ENCODE measurements at regions not wholly inside any gene's neighbourhood (a gene's known extent, or its start where the extent isn't known, plus 50 kb on each side); places are given as distances from the start of the nearest gene placed in this dataset.
"Not testable (repeated sequence)": the region's sequence is repeated elsewhere in the genome, so short reads cannot be mapped to it uniquely, and the experiment has no call there.

DNA sequence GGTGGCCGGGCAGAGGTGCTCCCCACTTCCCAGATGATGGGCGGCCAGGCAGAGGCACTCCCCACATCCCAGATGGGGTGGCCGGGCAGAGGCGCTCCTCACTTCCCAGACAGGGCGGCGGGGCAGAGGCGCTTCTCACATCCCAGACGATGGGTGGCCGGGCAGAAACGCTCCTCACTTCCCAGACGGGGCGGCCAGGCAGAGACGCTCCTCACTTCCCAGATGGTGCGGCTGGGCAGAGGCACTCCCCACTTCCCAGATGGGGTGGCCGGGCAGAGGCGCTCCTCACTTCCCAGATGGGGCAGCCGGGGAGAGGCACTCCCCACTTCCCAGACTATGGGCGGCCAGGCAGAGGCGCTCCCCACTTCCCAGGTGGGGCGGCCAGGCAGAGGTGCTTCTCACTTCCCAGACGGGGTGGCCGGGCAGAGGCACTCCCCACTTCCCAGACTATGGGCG lies 275.8 kb downstream of the LIPI start:
- TF ChIP-seq, protein P1, sequence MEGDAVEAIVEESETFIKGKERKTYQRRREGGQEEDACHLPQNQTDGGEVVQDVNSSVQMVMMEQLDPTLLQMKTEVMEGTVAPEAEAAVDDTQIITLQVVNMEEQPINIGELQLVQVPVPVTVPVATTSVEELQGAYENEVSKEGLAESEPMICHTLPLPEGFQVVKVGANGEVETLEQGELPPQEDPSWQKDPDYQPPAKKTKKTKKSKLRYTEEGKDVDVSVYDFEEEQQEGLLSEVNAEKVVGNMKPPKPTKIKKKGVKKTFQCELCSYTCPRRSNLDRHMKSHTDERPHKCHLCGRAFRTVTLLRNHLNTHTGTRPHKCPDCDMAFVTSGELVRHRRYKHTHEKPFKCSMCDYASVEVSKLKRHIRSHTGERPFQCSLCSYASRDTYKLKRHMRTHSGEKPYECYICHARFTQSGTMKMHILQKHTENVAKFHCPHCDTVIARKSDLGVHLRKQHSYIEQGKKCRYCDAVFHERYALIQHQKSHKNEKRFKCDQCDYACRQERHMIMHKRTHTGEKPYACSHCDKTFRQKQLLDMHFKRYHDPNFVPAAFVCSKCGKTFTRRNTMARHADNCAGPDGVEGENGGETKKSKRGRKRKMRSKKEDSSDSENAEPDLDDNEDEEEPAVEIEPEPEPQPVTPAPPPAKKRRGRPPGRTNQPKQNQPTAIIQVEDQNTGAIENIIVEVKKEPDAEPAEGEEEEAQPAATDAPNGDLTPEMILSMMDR (IDR thresholded peaks at IDR 0.05), result not testable (repeated sequence)
- TF ChIP-seq POLR2A (IDR thresholded peaks at IDR 0.05), result not testable (repeated sequence)

Data from heart left ventricle (tissue), 13 donors.